Ishikawa (cell line): ENCODE measurements at regions not wholly inside any gene's neighbourhood (a gene's known extent, or its start where the extent isn't known, plus 50 kb on each side); places are given as distances from the start of the nearest gene placed in this dataset.

ENCODE experiments used
- CEBPB ChIP-seq: IDR thresholded peaks from 2 replicates; pipeline ENCODE4 v1.6.1; 2012
- CREB1 ChIP-seq: IDR thresholded peaks from 2 replicates; pipeline ENCODE4 v1.6.1; 2012; ENCODE audit warnings: low read depth
- EGR1 ChIP-seq: IDR thresholded peaks from 2 replicates; pipeline ENCODE4 v1.6.1; 2012
- EP300 ChIP-seq: IDR thresholded peaks from 2 replicates; pipeline ENCODE4 v1.6.1; 2012; ENCODE audit warnings: borderline replicate concordance
- FOXM1 ChIP-seq: IDR thresholded peaks from 2 replicates; pipeline ENCODE4 v1.6.1; 2012; ENCODE audit warnings: low read depth, borderline replicate concordance
- MAX ChIP-seq: IDR thresholded peaks from 2 replicates; pipeline ENCODE4 v1.6.1; 2012
- NFIC ChIP-seq: IDR thresholded peaks from 2 replicates; pipeline ENCODE4 v1.6.1; 2012
- RAD21 ChIP-seq: IDR thresholded peaks from 2 replicates; pipeline ENCODE4 v1.6.1; 2012; ENCODE audit warnings: low read depth
- TAF1 ChIP-seq: IDR thresholded peaks from 2 replicates; pipeline ENCODE4 v1.6.1; 2012; ENCODE audit warnings: low read depth, mild to moderate bottlenecking
- TCF12 ChIP-seq: IDR thresholded peaks from 2 replicates; pipeline ENCODE4 v1.6.1; 2012; ENCODE audit warnings: low read depth
- TEAD4 ChIP-seq: IDR thresholded peaks from 2 replicates; pipeline ENCODE4 v1.6.1; 2012
- YY1 ChIP-seq: IDR thresholded peaks from 2 replicates; pipeline ENCODE4 v1.6.1; 2012; ENCODE audit warnings: low read depth
- ZBTB7A ChIP-seq: IDR thresholded peaks from 2 replicates; pipeline ENCODE4 v1.6.1; 2012; ENCODE audit warnings: low read depth
- TF ChIP-seq, protein P1 (sequence below): IDR thresholded peaks from 2 replicates; pipeline ENCODE4 v1.6.1; 2012
- TF ChIP-seq, protein P2 (sequence below): IDR thresholded peaks from 2 replicates; pipeline ENCODE4 v1.6.1; 2012; ENCODE audit warnings: low read depth, mild to moderate bottlenecking

DNA sequence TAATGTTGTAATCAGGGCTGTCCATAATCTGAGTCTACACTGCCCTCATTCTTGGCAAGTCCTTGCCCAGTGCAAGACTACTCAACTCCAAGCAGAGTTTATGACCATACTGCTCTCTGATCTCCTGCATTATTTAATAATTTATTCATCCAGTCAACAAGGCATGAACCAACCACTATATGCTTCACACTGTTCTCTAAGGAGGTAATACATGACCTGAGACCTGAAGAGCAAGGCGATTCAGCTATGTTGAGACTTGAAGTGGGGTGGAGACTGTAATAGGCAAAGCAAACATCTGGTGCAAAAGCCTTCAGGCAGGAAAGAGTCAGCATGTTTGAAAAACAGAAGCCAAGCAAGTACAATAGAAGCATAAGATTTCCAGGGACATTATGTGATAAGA is 1362.8 kb downstream of the ROBO2 start:
- TF ChIP-seq NFIC = no peak
- no peak for TF ChIP-seq RAD21
- no peak for TF ChIP-seq CREB1
- no peak for TF ChIP-seq EGR1
- TF ChIP-seq CEBPB = no peak
- TF ChIP-seq, protein P1, sequence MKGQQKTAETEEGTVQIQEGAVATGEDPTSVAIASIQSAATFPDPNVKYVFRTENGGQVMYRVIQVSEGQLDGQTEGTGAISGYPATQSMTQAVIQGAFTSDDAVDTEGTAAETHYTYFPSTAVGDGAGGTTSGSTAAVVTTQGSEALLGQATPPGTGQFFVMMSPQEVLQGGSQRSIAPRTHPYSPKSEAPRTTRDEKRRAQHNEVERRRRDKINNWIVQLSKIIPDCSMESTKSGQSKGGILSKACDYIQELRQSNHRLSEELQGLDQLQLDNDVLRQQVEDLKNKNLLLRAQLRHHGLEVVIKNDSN = no peak
- TF ChIP-seq ZBTB7A = no peak
- TF ChIP-seq EP300 = no peak
- no peak for TF ChIP-seq TCF12
- TF ChIP-seq TAF1 = no peak
- no peak for TF ChIP-seq TEAD4
- no peak for TF ChIP-seq MAX
- TF ChIP-seq, protein P2, sequence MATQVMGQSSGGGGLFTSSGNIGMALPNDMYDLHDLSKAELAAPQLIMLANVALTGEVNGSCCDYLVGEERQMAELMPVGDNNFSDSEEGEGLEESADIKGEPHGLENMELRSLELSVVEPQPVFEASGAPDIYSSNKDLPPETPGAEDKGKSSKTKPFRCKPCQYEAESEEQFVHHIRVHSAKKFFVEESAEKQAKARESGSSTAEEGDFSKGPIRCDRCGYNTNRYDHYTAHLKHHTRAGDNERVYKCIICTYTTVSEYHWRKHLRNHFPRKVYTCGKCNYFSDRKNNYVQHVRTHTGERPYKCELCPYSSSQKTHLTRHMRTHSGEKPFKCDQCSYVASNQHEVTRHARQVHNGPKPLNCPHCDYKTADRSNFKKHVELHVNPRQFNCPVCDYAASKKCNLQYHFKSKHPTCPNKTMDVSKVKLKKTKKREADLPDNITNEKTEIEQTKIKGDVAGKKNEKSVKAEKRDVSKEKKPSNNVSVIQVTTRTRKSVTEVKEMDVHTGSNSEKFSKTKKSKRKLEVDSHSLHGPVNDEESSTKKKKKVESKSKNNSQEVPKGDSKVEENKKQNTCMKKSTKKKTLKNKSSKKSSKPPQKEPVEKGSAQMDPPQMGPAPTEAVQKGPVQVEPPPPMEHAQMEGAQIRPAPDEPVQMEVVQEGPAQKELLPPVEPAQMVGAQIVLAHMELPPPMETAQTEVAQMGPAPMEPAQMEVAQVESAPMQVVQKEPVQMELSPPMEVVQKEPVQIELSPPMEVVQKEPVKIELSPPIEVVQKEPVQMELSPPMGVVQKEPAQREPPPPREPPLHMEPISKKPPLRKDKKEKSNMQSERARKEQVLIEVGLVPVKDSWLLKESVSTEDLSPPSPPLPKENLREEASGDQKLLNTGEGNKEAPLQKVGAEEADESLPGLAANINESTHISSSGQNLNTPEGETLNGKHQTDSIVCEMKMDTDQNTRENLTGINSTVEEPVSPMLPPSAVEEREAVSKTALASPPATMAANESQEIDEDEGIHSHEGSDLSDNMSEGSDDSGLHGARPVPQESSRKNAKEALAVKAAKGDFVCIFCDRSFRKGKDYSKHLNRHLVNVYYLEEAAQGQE = no peak
- TF ChIP-seq YY1 = no peak
- TF ChIP-seq FOXM1 = no peak

DNA sequence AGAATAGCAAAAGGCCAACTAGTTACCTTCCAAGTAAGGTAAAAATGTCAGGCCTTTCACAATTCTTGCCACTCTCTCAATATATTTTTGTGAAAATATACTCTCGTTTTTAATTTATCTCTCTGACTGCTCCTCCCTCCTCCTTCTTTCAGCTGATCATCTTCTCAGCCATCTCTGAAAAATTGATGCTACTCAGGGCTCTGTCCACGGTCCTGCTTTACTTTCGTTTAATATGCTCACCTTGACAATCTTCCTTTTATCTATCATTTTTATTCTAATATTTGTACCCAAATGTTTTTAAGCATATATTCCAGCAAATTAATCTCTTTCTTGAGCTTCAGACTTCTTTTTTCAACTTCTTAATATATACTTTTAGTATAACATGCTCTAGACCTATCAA is 1362.1 kb downstream of the ROBO1 start:
- no peak for TF ChIP-seq CEBPB
- TF ChIP-seq, protein P2 = peak; percentile 68

GRCh38 chr3:78406396-78406795 is 1361.4 kb downstream of the ROBO1 start:
- no peak for TF ChIP-seq EP300
- TF ChIP-seq, protein P2 = no peak
- no peak for TF ChIP-seq RAD21
- no peak for TF ChIP-seq CREB1
- TF ChIP-seq YY1 = no peak
- no peak for TF ChIP-seq EGR1
- no peak for TF ChIP-seq TAF1

- TF ChIP-seq EP300 (no peak), TEAD4 (no peak), ZBTB7A (no peak), CREB1 (no peak), CEBPB (no peak), TCF12 (no peak), RAD21 (no peak), TAF1 (no peak), NFIC (no peak), EGR1 (no peak), FOXM1 (no peak), MAX (no peak), YY1 (no peak)
- TF ChIP-seq, protein P2 = no peak
- TF ChIP-seq, protein P1 = no peak
These were observed 1357.7 kb downstream of the ROBO1 start for GRCh38 chr3:78410077-78410476.
